Lung (tissue), 11 donors: ENCODE measurements at regions not wholly inside any gene's neighbourhood (a gene's known extent, or its start where the extent isn't known, plus 50 kb on each side); places are given as distances from the start of the nearest gene placed in this dataset.

Source experiments
- ATAC-seq: fragments of 200-7000 bp; cut with Tn5 transposase; one replicate; pipeline ENCODE4 v1.9.1; 2020; ENCODE audit warnings: moderate number of reproducible peaks; ENCODE audit not compliant: insufficient read depth, low FRiP score
- DNase-seq, 3 donors: peaks; one replicate each; pipeline ENCODE4 v3.0.0-alpha.2; 2013 to 2017
- H3K27ac ChIP-seq, 2 donors: one replicate each; pipeline ENCODE4 v1.5.1; 2013; ENCODE audit warnings: mild to moderate bottlenecking in 2 of 2, moderate library complexity in 2 of 2, control low read depth in 1 of 2, inconsistent platforms in 1 of 2, low read depth in 1 of 2, low read length in 1 of 2
- H3K27me3 ChIP-seq, 3 donors: one replicate each; pipeline ENCODE4 v1.5.1; 2013; ENCODE audit warnings: low read length in 2 of 3; ENCODE audit not compliant: control insufficient read depth in 3 of 3, insufficient read depth in 3 of 3
- H3K36me3 ChIP-seq, 4 donors: one replicate each; pipeline ENCODE4 v1.5.1; 2013; ENCODE audit warnings: low read length in 4 of 4, mild to moderate bottlenecking in 1 of 4, moderate library complexity in 1 of 4; ENCODE audit not compliant: control insufficient read depth in 4 of 4, insufficient read depth in 4 of 4
- H3K4me1 ChIP-seq, 5 donors: one replicate each; pipeline ENCODE4 v1.5.1; 2013; ENCODE audit warnings: low read length in 5 of 5, mild to moderate bottlenecking in 2 of 5, moderate library complexity in 1 of 5; ENCODE audit not compliant: control insufficient read depth in 5 of 5, insufficient read depth in 5 of 5
- H3K4me3 ChIP-seq: one replicate; pipeline ENCODE4 v1.5.1; 2013; ENCODE audit warnings: mild to moderate bottlenecking, control low read depth, moderate library complexity
- H3K9ac ChIP-seq, 2 donors: one replicate each; pipeline ENCODE4 v1.5.1; 2013; ENCODE audit warnings: low read length in 2 of 2, control low read depth in 1 of 2; ENCODE audit not compliant: insufficient read depth in 1 of 2
- H3K9me3 ChIP-seq, 4 donors: one replicate each; pipeline ENCODE4 v1.5.1; 2013; ENCODE audit warnings: low read length in 3 of 4, mild to moderate bottlenecking in 1 of 4, moderate library complexity in 1 of 4; ENCODE audit not compliant: control insufficient read depth in 4 of 4, insufficient read depth in 3 of 4
- CTCF ChIP-seq: IDR thresholded peaks from 2 replicates; pipeline ENCODE4 v1.5.1; 2012; ENCODE audit warnings: mild to moderate bottlenecking; ENCODE audit errors: control extremely low read depth, extremely low read depth
- WGBS, 2 donors: extraction: QIAGEN DNeasy Blood & Tissue Kit; methylation state at CpG; one replicate each; pipeline ENCODE4 v1.1.7; 2013; 5-methylcytosine and 5-hydroxymethylcytosine counted together
- donor health status: control.
- donor health status: control.
- donor health status: Bipolar disorder and iron deficiency.
- donor health status: healthy.
- donor health status: DM: yes; HTN: yes; CAD: no.

GRCh38 chr16:86396422-86396821 lies 113.9 kb upstream of the FOXF1 start:
- Histone ChIP-seq H3K27ac (peak overlapping the region in 1 of 2 donors; percentile 20), H3K36me3 (no peaks in the 10 kb centered on the region), H3K4me1 (peaks cover 0 to 29% (median 11%) of the 10 kb centered on the region in 5 donors), H3K9me3 (peaks cover 0 to 3% (median 0%) of the 10 kb centered on the region in 4 donors), H3K9ac (peak overlapping the region in 1 of 2 donors; percentile 52), H3K4me3 (no peak overlapping the region), H3K27me3 (no peaks in the 10 kb centered on the region)
- ATAC-seq (no peak), DNase-seq (peak; percentile 89 to 96 (median 95))
- TF ChIP-seq CTCF: no peak
- 55 to 61% methylated on average over 10 of the region's 10 CpGs for WGBS, 2 donors

- Histone ChIP-seq H3K4me1 (peaks cover 0 to 29% (median 11%) of the 10 kb centered on the region in 5 donors), H3K27ac (peak overlapping the region in 1 of 2 donors; percentile 20), H3K9me3 (peaks cover 0 to 3% (median 0%) of the 10 kb centered on the region in 4 donors), H3K4me3 (no peak overlapping the region), H3K27me3 (no peaks in the 10 kb centered on the region), H3K9ac (peak overlapping the region in 1 of 2 donors; percentile 52), H3K36me3 (no peaks in the 10 kb centered on the region)
- ATAC-seq (peak; percentile 60), DNase-seq (peak; percentile 69 to 82 (median 81))
- WGBS, 2 donors: 65 to 75% methylated on average over 9 of the region's 9 CpGs
- no peak for TF ChIP-seq CTCF
Measured at GRCh38 chr16:86396901-86397311, 113.4 kb upstream of the FOXF1 start.

- H3K9me3 ChIP-seq: peaks cover 0 to 3% (median 0%) of the 10 kb centered on the region in 4 donors
- 61 to 75% methylated on average over 6 of the region's 6 CpGs for WGBS, 2 donors
- H3K36me3 ChIP-seq: no peaks in the 10 kb centered on the region
- no peak overlapping the region for H3K27ac ChIP-seq
- H3K27me3 ChIP-seq: no peaks in the 10 kb centered on the region
- H3K4me1 ChIP-seq: peaks cover 0 to 29% (median 11%) of the 10 kb centered on the region in 5 donors
- DNase-seq (no peak), ATAC-seq (no peak)
- no peak overlapping the region for H3K4me3 ChIP-seq
- no peak for TF ChIP-seq CTCF
- H3K9ac ChIP-seq: no peak overlapping the region
Measured at GRCh38 chr16:86398201-86398600, 112.1 kb upstream of the FOXF1 start.

- no peak for ATAC-seq
- H3K4me1 ChIP-seq: peaks cover 0 to 29% (median 11%) of the 10 kb centered on the region in 5 donors
- no peak for TF ChIP-seq CTCF
- H3K27me3 ChIP-seq: no peaks in the 10 kb centered on the region
- H3K9ac ChIP-seq: no peak overlapping the region
- no peak overlapping the region for H3K27ac ChIP-seq
- DNase-seq: peak in 2 of 3 donors; percentile 44 to 62
- H3K4me3 ChIP-seq: no peak overlapping the region
- 62 to 76% methylated on average over 4 of the region's 4 CpGs for WGBS, 2 donors
- H3K36me3 ChIP-seq: no peaks in the 10 kb centered on the region
- peaks cover 0 to 3% (median 0%) of the 10 kb centered on the region in 4 donors for H3K9me3 ChIP-seq
Measured at GRCh38 chr16:86398622-86399021, 111.7 kb upstream of the FOXF1 start.
